ENCODE measurements at regions not wholly inside any gene's neighbourhood (a gene's known extent, or its start where the extent isn't known, plus 50 kb on each side); places are given as distances from the start of the nearest gene placed in this dataset.

DNA sequence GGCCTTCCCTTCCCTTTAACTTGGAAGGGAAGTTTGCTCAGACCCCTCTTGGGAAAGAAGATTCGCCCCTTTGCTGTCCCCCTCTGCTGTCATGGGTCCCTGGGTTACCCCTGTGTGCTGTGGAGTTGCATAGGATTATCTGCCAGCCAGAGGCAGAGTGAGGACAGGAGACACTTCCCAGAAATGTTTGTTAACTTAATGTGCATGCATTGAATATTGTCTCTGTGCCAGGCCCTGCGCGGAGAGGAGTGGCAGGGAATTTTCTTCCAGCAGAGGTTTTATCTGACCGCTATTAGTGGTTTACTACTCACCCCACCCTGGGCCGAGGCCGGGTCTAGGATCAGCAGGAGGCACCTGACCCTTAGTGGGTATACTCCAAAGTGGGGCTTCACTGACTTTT lies 894.8 kb downstream of the TBC1D22A start:
- H3K4me3 ChIP-seq (ENCODE audit: low read depth, low read length): no peak overlapping the region
- TF ChIP-seq, protein P1, sequence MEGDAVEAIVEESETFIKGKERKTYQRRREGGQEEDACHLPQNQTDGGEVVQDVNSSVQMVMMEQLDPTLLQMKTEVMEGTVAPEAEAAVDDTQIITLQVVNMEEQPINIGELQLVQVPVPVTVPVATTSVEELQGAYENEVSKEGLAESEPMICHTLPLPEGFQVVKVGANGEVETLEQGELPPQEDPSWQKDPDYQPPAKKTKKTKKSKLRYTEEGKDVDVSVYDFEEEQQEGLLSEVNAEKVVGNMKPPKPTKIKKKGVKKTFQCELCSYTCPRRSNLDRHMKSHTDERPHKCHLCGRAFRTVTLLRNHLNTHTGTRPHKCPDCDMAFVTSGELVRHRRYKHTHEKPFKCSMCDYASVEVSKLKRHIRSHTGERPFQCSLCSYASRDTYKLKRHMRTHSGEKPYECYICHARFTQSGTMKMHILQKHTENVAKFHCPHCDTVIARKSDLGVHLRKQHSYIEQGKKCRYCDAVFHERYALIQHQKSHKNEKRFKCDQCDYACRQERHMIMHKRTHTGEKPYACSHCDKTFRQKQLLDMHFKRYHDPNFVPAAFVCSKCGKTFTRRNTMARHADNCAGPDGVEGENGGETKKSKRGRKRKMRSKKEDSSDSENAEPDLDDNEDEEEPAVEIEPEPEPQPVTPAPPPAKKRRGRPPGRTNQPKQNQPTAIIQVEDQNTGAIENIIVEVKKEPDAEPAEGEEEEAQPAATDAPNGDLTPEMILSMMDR (IDR thresholded peaks at IDR 0.05; ENCODE audit: low read depth, low read length, missing control alignments): no peak
- no peak for DNase-seq (ENCODE audit: low read depth)

DNA sequence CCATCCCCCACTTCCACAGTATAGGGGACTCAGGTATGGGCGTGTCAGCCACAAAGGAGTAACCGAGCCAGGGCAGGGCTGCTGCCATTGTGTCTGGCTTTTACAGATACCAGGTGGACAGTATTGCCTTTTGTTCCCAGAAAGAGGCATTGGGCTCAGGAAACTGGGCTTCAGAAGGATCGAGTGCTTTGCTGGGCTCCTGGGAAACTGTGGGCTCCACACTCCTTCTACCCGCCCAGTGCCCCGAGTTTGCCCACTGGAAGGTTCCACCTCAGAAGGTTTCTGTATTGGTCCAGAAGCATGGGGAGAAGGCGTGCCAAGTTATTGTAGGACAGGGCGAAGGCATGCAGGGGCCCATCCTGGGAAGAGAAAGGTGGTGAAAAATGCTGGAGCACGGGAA lies 894.4 kb downstream of the TBC1D22A start:
- DNase-seq (ENCODE audit: low read depth): no peak
- H3K4me3 ChIP-seq (ENCODE audit: low read depth, low read length): no peak overlapping the region
- TF ChIP-seq, protein P1 (IDR thresholded peaks at IDR 0.05; ENCODE audit: low read depth, low read length, missing control alignments): no peak

DNA sequence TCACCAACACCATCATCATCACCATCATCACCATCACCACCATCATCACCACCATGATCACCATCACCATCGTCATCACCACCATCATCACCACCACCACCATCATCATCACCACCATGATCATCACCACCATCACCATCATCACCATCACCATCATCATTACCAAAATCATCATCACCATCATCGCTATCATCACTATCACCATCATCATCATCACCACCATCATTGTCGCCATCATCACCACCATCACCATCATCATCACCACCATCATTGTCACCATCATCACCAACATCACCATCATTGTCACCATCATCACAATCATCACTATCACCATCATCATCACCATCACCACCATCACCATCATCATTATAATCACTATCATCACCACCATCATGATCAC lies 893.5 kb downstream of the TBC1D22A start:
- TF ChIP-seq, protein P1 (IDR thresholded peaks at IDR 0.05; ENCODE audit: low read depth, low read length, missing control alignments): no peak
- DNase-seq (ENCODE audit: low read depth): no peak
- H3K4me3 ChIP-seq (ENCODE audit: low read depth, low read length): no peak overlapping the region

DNA sequence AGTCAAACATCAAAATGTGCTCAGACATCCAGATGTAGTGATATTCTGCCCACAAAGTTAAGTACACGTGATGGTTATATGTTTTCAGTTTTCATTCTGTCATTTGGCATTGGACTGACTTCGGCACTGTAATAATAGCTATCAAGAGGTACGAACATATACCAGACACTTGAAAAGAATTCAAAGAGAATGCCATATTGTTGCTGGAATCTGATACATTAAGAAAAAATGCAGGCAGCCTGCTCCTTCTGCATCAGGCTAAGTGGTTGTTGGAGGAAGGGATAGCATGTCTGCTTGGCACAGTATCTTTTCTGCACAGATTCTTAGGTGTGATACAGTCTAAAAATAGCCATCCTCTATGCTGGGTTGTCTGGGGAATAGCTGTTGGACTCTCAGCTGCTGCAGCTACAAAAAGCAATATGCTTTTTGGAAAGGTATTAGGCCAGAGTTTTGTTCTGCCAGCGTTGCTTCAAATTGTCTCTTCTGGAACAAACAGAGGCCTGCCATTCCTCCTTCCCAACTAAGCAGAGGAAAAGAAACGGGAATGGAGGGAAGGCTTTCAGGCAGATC lies 892.6 kb downstream of the TBC1D22A start:
- no peak for DNase-seq (ENCODE audit: low read depth)
- H3K4me3 ChIP-seq (ENCODE audit: low read depth, low read length): no peak overlapping the region
- TF ChIP-seq, protein P1 (IDR thresholded peaks at IDR 0.05; ENCODE audit: low read depth, low read length, missing control alignments): no peak

DNA sequence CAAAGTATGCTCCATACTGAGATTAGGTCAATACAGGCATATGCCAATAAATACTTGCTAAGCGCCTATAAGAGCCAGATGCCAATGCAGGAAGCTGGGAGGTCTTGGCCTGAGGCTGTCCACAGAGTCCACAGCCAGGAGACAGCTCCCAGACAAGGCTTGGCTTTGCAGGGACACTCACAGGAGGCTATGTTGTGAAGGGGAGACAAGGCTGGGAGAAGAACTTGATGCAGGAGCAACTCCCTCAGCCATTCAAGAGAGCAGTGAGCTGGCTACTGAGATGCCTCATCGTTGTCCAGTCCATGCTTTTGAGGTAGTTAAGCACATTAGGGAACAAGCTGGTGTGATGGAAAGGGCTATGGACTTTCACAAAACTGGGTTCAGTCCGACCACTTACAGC lies 891.5 kb downstream of the TBC1D22A start:
- no peak for DNase-seq (ENCODE audit: low read depth)
- H3K4me3 ChIP-seq (ENCODE audit: low read depth, low read length): no peak overlapping the region
- TF ChIP-seq, protein P1 (IDR thresholded peaks at IDR 0.05; ENCODE audit: low read depth, low read length, missing control alignments): no peak

DNA sequence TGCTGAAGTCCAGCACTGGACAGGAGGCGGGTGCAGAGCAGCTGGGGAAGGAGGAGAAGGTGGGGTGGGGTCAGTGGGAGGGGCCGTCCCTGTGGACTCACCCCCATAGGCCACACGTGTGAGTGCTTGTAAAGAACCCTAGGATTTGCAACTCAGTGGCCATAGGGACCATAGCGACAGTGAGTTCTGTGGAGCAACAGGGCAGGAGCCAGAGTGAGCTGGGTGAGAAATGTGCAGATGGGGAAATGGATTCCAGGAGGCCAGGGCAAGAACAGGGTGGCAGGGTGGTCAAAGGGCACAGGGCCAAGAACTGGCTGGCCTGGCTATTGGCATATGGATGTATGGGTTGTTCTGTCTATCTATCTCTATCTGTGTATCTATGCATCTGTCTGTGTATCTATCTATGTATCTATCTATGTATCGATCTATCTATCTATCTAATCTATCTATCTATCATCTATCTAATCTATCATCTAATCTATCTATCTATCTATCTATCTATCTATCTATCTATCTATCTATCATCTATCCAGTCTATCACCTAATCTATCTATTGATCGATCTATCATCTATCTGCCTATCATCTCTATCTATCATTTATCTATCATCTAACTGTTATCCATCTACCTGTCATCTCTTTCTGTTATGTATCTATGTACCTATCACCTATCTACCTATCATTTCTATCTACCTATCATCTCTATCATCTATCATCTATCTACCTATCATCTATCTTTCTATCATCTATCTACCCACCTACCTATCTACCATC lies 889.0 kb downstream of the TBC1D22A start:
- TF ChIP-seq, protein P1 (IDR thresholded peaks at IDR 0.05; ENCODE audit: low read depth, low read length, missing control alignments): no peak
- H3K4me3 ChIP-seq (ENCODE audit: low read depth, low read length): no peak overlapping the region
- no peak for DNase-seq (ENCODE audit: low read depth)

DNA sequence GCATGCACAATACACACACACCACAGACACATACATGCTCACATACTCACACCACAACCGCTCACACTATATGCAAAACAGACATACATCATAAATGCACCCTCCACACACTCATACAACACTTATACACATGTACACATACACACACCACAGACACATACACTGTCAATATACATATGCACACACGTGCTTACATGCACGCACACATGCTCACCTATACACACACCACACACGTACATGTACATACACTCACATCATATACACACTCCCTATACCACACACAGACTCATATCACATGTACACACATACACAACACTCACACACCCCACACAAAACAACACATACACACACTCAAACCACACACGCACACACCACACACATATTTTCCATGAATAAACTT lies 885.3 kb downstream of the TBC1D22A start:
- TF ChIP-seq, protein P1 (IDR thresholded peaks at IDR 0.05; ENCODE audit: low read depth, low read length, missing control alignments): no peak
- H3K4me3 ChIP-seq (ENCODE audit: low read depth, low read length): no peak overlapping the region
- DNase-seq (ENCODE audit: low read depth): no peak
